Suprapubic skin (tissue), 4 donors: ENCODE measurements at regions not wholly inside any gene's neighbourhood (a gene's known extent, or its start where the extent isn't known, plus 50 kb on each side); places are given as distances from the start of the nearest gene placed in this dataset.

ENCODE experiments used
- DNase-seq, 2 donors: peaks; one replicate each; pipeline ENCODE4 v3.0.0-alpha.2; 2019; ENCODE audit warnings: low spot score in 2 of 2
- H3K27ac ChIP-seq: fragments of 200-600 bp; sonication (generic); one replicate; pipeline ENCODE4 v1.5.1; 2019
- H3K27me3 ChIP-seq: fragments of 200-600 bp; sonication (generic); one replicate; pipeline ENCODE4 v1.5.1; 2019
- H3K36me3 ChIP-seq: fragments of 200-600 bp; sonication (generic); one replicate; pipeline ENCODE4 v1.5.1; 2019
- H3K4me1 ChIP-seq: fragments of 200-600 bp; sonication (generic); one replicate; pipeline ENCODE4 v1.5.1; 2019
- H3K4me3 ChIP-seq: fragments of 200-600 bp; sonication (generic); one replicate; pipeline ENCODE4 v1.5.1; 2019; ENCODE audit warnings: mild to moderate bottlenecking
- H3K9me3 ChIP-seq: fragments of 200-600 bp; sonication (generic); one replicate; pipeline ENCODE4 v1.5.1; 2019
- CTCF ChIP-seq, 2 donors: fragments of 200-600 bp in 1 of 2; fragments of 450-650 bp in 1 of 2; sonication (generic) in 1 of 2; IDR thresholded peaks; one replicate each; pipeline ENCODE4 v1.5.1; 2016 to 2019; ENCODE audit warnings: antibody characterized with exemption in 2 of 2, mild to moderate bottlenecking in 1 of 2, moderate library complexity in 1 of 2
- EP300 ChIP-seq: sonication (generic); formaldehyde crosslinking; IDR thresholded peaks from one replicate; pipeline ENCODE4 v1.6.1; 2017; ENCODE audit warnings: antibody characterized with exemption
- POLR2A ChIP-seq, 2 donors: fragments of 450-650 bp; IDR thresholded peaks; one replicate each; pipeline ENCODE4 v1.6.1; 2017; ENCODE audit warnings: antibody characterized with exemption in 2 of 2, mild to moderate bottlenecking in 2 of 2, moderate library complexity in 2 of 2
- POLR2AphosphoS5 ChIP-seq, 3 donors: sonication (generic); formaldehyde crosslinking; IDR thresholded peaks; one replicate each; pipeline ENCODE4 v1.6.1; 2017; ENCODE audit warnings: antibody characterized with exemption in 3 of 3
- WGBS: methylation state at CpG from one replicate; pipeline ENCODE4 v1.1.5; 2018; 5-methylcytosine and 5-hydroxymethylcytosine counted together

GRCh38 chr21:14875704-14876523 is 188.9 kb downstream of the NRIP1 start:
- Histone ChIP-seq H3K4me3 (no peak overlapping the region), H3K9me3 (no peaks in the 10 kb centered on the region), H3K27ac (no peak overlapping the region), H3K4me1 (peaks cover 30% of the 10 kb centered on the region), H3K27me3 (no peaks in the 10 kb centered on the region), H3K36me3 (no peaks in the 10 kb centered on the region)
- no peak for TF ChIP-seq CTCF (IDR thresholded peaks at IDR 0.05)
- TF ChIP-seq POLR2A (IDR thresholded peaks at IDR 0.05) = no peak
- no peak for TF ChIP-seq POLR2AphosphoS5 (IDR thresholded peaks at IDR 0.05)
- TF ChIP-seq EP300 = no peak
- no peak for DNase-seq
- 69% methylated on average over 8 of the region's 8 CpGs for WGBS

GRCh38 chr21:14875186-14875585 is 189.6 kb downstream of the NRIP1 start:
- TF ChIP-seq CTCF (IDR thresholded peaks at IDR 0.05) = no peak
- no peak for TF ChIP-seq POLR2A (IDR thresholded peaks at IDR 0.05)
- TF ChIP-seq EP300 = no peak
- TF ChIP-seq POLR2AphosphoS5 (IDR thresholded peaks at IDR 0.05) = no peak
- H3K9me3 ChIP-seq = no peaks in the 10 kb centered on the region
- no peak overlapping the region for H3K27ac ChIP-seq
- peaks cover 36% of the 10 kb centered on the region for H3K4me1 ChIP-seq
- 58% methylated on average over 1 of the region's 1 CpG for WGBS
- H3K27me3 ChIP-seq = no peaks in the 10 kb centered on the region
- H3K4me3 ChIP-seq = no peak overlapping the region
- DNase-seq = no peak
- no peaks in the 10 kb centered on the region for H3K36me3 ChIP-seq

DNA sequence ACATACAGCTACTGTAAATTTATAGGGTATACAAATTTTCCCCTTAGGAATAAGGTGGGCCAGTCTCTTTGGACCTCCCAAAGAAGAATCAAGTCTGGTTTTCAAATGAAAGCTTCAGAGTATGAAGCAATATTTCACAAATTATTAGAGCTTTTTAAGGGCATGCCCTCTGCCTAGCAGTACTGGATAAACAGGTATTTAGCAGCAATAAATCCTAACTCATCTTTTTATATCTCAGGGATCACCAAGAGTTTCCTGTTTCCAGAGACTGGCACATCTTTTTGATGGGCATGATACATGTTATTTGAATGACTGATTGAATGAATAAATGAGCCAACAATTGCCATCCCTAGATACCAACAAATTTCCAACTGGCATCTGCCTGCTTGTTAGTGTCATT is 190.4 kb downstream of the NRIP1 start:
- no peak for DNase-seq
- TF ChIP-seq POLR2AphosphoS5 (IDR thresholded peaks at IDR 0.05) (no peak), EP300 (no peak), POLR2A (IDR thresholded peaks at IDR 0.05) (no peak), CTCF (IDR thresholded peaks at IDR 0.05) (no peak)
- no peaks in the 10 kb centered on the region for H3K36me3 ChIP-seq
- peaks cover 41% of the 10 kb centered on the region for H3K4me1 ChIP-seq
- no peaks in the 10 kb centered on the region for H3K9me3 ChIP-seq
- H3K4me3 ChIP-seq = no peak overlapping the region
- H3K27me3 ChIP-seq = no peaks in the 10 kb centered on the region
- no peak overlapping the region for H3K27ac ChIP-seq

GRCh38 chr21:14871861-14872260 is 192.9 kb downstream of the NRIP1 start:
- TF ChIP-seq EP300 = no peak
- TF ChIP-seq CTCF (IDR thresholded peaks at IDR 0.05) = no peak
- no peak for TF ChIP-seq POLR2AphosphoS5 (IDR thresholded peaks at IDR 0.05)
- TF ChIP-seq POLR2A (IDR thresholded peaks at IDR 0.05) = no peak
- Histone ChIP-seq H3K9me3 (no peaks in the 10 kb centered on the region), H3K4me1 (peaks cover 58% of the 10 kb centered on the region), H3K4me3 (no peak overlapping the region), H3K27me3 (no peaks in the 10 kb centered on the region), H3K36me3 (no peaks in the 10 kb centered on the region), H3K27ac (no peak overlapping the region)
- DNase-seq = no peak
- 97% methylated on average over 4 of the region's 4 CpGs for WGBS

DNA sequence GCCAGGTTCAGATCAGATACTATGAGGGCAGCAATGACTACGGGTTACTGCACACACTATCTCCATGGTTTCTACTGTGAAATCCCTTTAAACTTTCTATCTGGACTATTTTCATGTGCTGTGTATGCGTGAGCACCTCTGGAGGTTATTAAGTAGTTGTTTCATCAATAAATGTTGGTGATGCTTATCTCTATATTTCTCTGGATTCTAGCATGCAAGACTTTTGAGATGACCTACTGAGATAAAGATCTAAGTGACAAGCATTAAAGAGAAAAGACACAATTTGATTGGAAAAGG is 194.0 kb downstream of the NRIP1 start:
- no peak for TF ChIP-seq POLR2A (IDR thresholded peaks at IDR 0.05)
- TF ChIP-seq POLR2AphosphoS5 (IDR thresholded peaks at IDR 0.05) = no peak
- TF ChIP-seq CTCF (IDR thresholded peaks at IDR 0.05) = no peak
- Histone ChIP-seq H3K9me3 (no peaks in the 10 kb centered on the region), H3K27ac (no peak overlapping the region), H3K4me3 (no peak overlapping the region), H3K36me3 (no peaks in the 10 kb centered on the region), H3K4me1 (peaks cover 65% of the 10 kb centered on the region), H3K27me3 (no peaks in the 10 kb centered on the region)
- no peak for DNase-seq
- WGBS = 47% methylated on average over 2 of the region's 2 CpGs
